Central memory CD8-positive, alpha-beta T cell (primary cell): ENCODE measurements at regions not wholly inside any gene's neighbourhood (a gene's known extent, or its start where the extent isn't known, plus 50 kb on each side); places are given as distances from the start of the nearest gene placed in this dataset.

Experiments
- ATAC-seq: fragments of 150-1000 bp; cut with Tn5 transposase; replicated peaks from 2 replicates; pipeline ENCODE4 v1.10.0; 2022; ENCODE audit warnings: mild to moderate bottlenecking, moderate FRiP score, moderate number of reproducible peaks; ENCODE audit not compliant: poor library complexity, severe bottlenecking; ENCODE audit errors: extremely low read depth
- DNase-seq, 2 donors: peaks; one replicate each; pipeline ENCODE4 v3.0.0; 2021; ENCODE audit warnings: low spot score in 2 of 2
- H3K27ac Mint-ChIP-seq: one replicate; pipeline ENCODE4 v1.8.0; 2022; ENCODE audit warnings: low read depth, mild to moderate bottlenecking, moderate library complexity, mixed read lengths
- H3K27me3 Mint-ChIP-seq: one replicate; pipeline ENCODE4 v1.8.0; 2022; ENCODE audit warnings: mixed read lengths
- H3K36me3 Mint-ChIP-seq: one replicate; pipeline ENCODE4 v1.8.0; 2022; ENCODE audit warnings: mild to moderate bottlenecking, moderate library complexity, mixed read lengths; ENCODE audit not compliant: insufficient read depth
- H3K4me1 Mint-ChIP-seq: one replicate; pipeline ENCODE4 v1.8.0; 2022; ENCODE audit warnings: mixed read lengths
- H3K4me3 Mint-ChIP-seq: one replicate; pipeline ENCODE4 v1.8.0; 2022; ENCODE audit warnings: mild to moderate bottlenecking, moderate library complexity, mixed read lengths
- H3K9me3 Mint-ChIP-seq: one replicate; pipeline ENCODE4 v1.8.0; 2022; ENCODE audit warnings: mixed read lengths

DNA sequence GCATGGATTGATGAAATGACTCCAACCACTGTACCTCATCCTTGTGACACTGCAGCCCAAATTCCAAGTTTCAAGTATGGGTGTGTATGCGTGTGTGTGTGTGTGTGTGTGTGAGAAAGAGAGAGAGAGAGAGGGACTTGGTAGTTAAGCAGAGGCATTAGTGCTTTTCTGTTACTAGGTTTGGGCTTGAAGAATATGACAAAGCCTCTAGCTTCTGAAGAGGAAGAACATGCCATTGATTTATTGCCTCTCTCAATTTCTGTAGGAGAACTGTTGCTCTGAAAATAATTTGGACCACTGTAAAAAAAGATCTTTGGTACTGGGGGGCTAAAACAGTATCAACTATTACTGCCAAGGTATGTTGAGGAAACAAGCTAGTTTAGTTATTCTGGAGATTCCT, 139.2 kb downstream of the AQP9 start:
- ATAC-seq: no peak
- Mint-ChIP-seq H3K4me3 (no peak overlapping the region), H3K9me3 (no peaks in the 10 kb centered on the region), H3K36me3 (no peaks in the 10 kb centered on the region), H3K4me1 (no peaks in the 10 kb centered on the region), H3K27me3 (peaks cover 18% of the 10 kb centered on the region), H3K27ac (no peak overlapping the region)
- DNase-seq: no peak

DNA sequence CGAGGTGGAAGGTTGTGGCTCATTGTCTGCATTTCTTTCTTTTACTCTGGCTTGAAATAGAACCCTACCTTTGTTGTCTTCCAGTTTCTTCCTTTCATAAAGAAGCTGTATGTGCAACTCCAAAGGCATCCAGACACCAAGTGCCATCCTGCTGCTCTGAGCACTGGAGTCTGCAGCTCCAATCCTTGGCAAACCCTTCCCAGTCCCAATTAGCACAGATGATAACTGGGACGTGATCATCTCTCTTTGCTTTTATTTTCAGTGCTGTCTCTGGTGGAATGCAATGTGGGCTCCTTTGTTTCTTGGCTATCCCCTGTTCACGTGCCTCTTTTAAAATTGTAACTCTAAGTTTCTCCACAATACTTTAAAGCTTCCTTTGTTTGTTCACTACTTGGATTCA, 140.9 kb downstream of the AQP9 start:
- DNase-seq (no peak), ATAC-seq (no peak)
- no peaks in the 10 kb centered on the region for H3K36me3 Mint-ChIP-seq
- no peaks in the 10 kb centered on the region for H3K9me3 Mint-ChIP-seq
- no peak overlapping the region for H3K4me3 Mint-ChIP-seq
- H3K4me1 Mint-ChIP-seq: no peaks in the 10 kb centered on the region
- H3K27ac Mint-ChIP-seq: no peak overlapping the region
- peaks cover 18% of the 10 kb centered on the region for H3K27me3 Mint-ChIP-seq

DNA sequence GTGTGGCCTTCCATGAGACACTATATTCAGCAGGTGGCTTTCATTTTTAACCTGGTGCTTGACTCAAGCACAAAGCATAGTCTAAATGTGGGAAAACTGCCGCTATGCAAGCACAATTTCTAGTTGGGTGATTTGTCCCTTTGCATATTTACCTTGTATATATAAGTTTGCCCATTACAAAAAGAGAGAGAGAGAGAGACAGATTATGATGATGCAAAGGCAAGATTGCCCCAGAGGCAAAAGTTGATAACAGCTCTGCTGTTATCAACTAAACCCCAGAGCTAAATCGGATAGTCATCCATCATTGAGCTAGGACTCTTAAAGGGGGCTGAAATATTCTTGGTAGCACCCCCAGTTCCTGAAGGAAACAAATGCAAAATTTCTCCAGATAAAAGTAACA, 141.5 kb downstream of the AQP9 start:
- ATAC-seq (no peak), DNase-seq (no peak)
- Mint-ChIP-seq H3K36me3 (no peaks in the 10 kb centered on the region), H3K9me3 (no peaks in the 10 kb centered on the region), H3K4me3 (no peak overlapping the region), H3K27ac (no peak overlapping the region), H3K27me3 (peaks cover 18% of the 10 kb centered on the region), H3K4me1 (no peaks in the 10 kb centered on the region)

DNA sequence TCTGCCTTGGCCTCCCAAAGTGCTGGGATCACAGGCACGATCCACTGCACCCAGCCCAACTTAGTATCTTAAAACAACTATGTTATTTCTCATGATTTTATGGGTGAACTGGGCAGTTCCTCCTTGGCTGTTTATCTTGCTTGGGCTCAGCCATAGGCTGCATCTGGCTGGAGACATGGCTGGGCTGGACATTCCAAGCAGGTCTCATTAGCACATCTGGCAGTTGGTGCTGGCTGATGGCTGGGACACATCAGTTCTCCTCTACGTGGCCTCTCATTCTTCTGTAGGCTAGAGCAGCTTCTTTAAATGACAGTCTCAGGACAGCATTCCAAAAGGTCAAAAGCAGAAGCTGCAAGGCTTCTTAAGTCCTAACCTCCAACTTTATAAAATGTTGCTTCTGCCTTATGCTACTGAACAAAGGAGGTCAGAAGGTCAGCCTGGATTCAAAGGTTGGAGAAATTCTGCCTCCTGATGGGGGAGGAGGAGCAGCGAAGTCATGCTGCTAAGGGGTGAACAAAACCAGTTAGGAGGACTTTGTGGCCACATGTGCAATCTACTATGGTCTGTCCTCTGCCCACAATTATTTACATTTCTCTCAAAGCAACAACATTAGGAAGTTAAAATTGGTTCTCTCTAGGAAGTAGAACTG, 144.0 kb downstream of the AQP9 start:
- H3K9me3 Mint-ChIP-seq: no peaks in the 10 kb centered on the region
- no peak overlapping the region for H3K27ac Mint-ChIP-seq
- no peaks in the 10 kb centered on the region for H3K36me3 Mint-ChIP-seq
- no peaks in the 10 kb centered on the region for H3K4me1 Mint-ChIP-seq
- no peak overlapping the region for H3K4me3 Mint-ChIP-seq
- DNase-seq: no peak
- H3K27me3 Mint-ChIP-seq: peaks cover 18% of the 10 kb centered on the region
- no peak for ATAC-seq

DNA sequence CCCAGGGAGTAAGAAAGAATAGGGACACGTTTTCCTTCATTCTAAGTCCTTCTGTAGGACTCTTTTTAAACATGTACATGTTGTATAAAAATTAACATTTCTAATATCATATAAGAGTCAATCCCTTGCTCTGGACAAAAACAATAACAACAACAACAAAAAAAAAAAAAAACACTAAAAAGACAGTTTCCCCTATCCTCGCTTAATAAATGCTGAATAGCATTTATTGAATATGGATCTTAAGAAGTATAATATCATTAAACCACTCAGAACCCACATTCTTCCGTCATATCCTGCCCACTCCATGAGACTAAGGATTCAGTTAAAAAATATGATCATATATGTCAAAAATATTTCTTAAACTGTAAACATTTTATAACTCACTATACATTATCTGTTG, 145.1 kb downstream of the AQP9 start:
- peaks cover 18% of the 10 kb centered on the region for H3K27me3 Mint-ChIP-seq
- ATAC-seq (no peak), DNase-seq (no peak)
- no peaks in the 10 kb centered on the region for H3K9me3 Mint-ChIP-seq
- H3K27ac Mint-ChIP-seq: no peak overlapping the region
- no peak overlapping the region for H3K4me3 Mint-ChIP-seq
- no peaks in the 10 kb centered on the region for H3K36me3 Mint-ChIP-seq
- H3K4me1 Mint-ChIP-seq: no peaks in the 10 kb centered on the region

DNA sequence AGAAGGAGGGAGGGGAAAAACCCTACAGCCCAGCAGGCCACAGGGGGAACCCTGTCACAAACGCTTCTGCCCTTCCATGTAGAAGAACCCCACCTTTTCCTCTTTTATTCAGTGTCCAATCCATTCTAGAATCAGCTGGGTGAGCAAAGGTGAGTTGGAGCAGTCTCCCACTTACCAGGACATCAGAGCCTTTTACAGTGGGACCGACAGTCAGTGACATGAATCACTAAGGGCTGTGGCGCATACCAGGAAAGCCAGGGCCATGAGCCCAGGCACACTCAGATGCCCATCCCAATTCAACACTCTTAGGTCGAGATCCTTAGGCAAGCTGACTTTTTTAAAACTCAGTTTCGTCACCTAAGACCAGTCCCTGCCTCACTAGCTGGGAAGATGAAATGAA, 146.1 kb downstream of the AQP9 start:
- ATAC-seq: no peak
- no peak overlapping the region for H3K27ac Mint-ChIP-seq
- no peaks in the 10 kb centered on the region for H3K36me3 Mint-ChIP-seq
- H3K4me1 Mint-ChIP-seq: no peaks in the 10 kb centered on the region
- H3K4me3 Mint-ChIP-seq: no peak overlapping the region
- H3K9me3 Mint-ChIP-seq: no peaks in the 10 kb centered on the region
- DNase-seq: no peak
- H3K27me3 Mint-ChIP-seq: peaks cover 17% of the 10 kb centered on the region

DNA sequence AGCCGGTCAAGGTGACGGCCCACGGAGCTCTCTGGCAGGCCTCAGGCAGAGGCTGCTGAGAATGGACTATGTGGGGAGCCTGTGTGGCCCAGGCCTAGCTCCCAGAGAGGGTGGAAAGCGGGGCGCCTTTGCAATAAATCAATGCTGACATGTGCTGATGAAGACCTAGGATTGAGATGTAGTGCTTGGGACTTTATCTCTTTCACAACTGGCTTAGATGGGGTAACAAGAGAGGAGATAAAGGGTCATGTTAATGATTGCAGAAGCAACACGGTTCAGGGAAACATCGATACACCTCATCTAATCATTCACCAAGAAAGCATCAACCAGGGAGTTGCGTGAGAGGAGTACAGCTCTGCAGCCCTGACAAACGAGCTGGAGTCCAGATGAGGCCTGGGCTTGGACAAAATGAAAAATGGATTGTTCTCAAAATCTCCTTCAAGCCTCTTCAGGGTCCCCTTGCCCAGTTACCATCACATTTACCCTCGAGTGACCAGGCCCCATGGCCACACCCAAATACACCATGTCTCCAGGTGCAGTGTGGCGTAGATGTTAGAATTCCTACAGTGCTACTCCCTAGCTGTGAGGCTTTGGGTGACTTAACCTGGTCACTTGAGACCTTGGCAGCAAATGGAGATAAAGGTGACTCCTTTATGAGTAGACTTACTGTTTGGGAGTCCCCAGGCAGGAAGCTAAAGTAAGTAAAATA, 146.4 kb upstream of the LIPC start:
- Mint-ChIP-seq H3K9me3 (no peaks in the 10 kb centered on the region), H3K27me3 (peaks cover 10% of the 10 kb centered on the region), H3K4me3 (no peak overlapping the region), H3K36me3 (no peaks in the 10 kb centered on the region), H3K4me1 (no peaks in the 10 kb centered on the region), H3K27ac (no peak overlapping the region)
- DNase-seq (no peak), ATAC-seq (no peak)

DNA sequence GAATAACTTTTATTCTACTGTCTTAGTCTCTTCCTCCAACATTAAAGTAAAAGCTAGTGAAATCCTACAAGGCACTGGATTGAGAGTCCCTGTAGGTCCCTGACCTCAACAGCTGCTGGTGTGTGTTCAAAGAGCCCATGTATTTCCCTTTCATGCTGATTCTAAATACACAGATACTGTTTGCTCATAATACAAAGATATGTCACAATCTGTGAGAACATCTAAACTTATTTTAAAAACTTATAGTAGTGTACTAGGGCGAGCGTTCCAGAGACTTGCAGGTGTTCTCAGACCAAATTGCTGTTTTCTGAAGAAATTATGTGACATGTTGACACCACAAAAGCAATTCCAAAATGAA, 145.9 kb upstream of the LIPC start:
- no peaks in the 10 kb centered on the region for H3K36me3 Mint-ChIP-seq
- no peak for DNase-seq
- H3K9me3 Mint-ChIP-seq: no peaks in the 10 kb centered on the region
- H3K4me1 Mint-ChIP-seq: no peaks in the 10 kb centered on the region
- H3K27ac Mint-ChIP-seq: no peak overlapping the region
- H3K27me3 Mint-ChIP-seq: peaks cover 9% of the 10 kb centered on the region
- no peak for ATAC-seq
- no peak overlapping the region for H3K4me3 Mint-ChIP-seq

DNA sequence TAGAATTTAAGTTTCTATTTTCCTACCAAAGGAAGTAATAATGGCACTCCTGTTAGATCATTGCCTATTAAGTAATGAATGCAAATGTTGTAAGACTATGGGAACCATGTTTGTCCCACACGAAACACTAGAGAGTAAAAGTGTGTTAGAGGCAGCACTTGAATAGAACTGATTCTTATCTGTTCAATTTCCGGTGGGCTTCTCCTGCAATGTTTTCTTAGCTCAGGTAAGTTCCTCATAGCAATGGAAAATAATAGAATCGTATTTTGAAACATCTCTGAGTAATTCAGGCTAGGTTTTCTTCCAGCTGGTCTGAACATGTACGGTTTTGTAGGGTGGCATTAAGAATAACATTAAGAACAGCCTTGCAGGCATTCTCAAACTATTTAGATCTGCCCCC, 145.3 kb upstream of the LIPC start:
- ATAC-seq (no peak), DNase-seq (no peak)
- no peaks in the 10 kb centered on the region for H3K9me3 Mint-ChIP-seq
- no peaks in the 10 kb centered on the region for H3K36me3 Mint-ChIP-seq
- H3K4me1 Mint-ChIP-seq: no peaks in the 10 kb centered on the region
- H3K4me3 Mint-ChIP-seq: no peak overlapping the region
- peaks cover 3% of the 10 kb centered on the region for H3K27me3 Mint-ChIP-seq
- H3K27ac Mint-ChIP-seq: no peak overlapping the region

DNA sequence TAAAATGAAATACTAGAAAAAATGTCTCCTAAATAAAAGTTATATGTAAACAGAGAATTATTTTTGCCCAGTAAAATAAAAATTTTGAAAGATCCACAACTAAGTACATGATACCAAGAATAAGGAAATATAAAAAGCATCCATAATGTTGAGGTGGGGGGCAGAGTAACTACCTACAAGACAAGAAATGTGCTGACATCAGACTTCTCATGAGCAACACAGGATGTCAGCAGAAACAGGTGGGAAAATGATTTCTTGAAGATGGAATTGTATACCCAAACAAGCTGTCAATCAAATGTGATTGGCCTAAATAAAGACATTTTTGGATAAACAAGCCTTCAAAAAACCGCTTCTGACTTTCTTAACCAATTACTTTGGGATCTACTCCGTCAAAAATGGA, 143.9 kb upstream of the LIPC start:
- Mint-ChIP-seq H3K4me1 (no peaks in the 10 kb centered on the region), H3K9me3 (no peaks in the 10 kb centered on the region), H3K27ac (no peak overlapping the region), H3K27me3 (no peaks in the 10 kb centered on the region), H3K36me3 (no peaks in the 10 kb centered on the region), H3K4me3 (no peak overlapping the region)
- DNase-seq (no peak), ATAC-seq (no peak)

DNA sequence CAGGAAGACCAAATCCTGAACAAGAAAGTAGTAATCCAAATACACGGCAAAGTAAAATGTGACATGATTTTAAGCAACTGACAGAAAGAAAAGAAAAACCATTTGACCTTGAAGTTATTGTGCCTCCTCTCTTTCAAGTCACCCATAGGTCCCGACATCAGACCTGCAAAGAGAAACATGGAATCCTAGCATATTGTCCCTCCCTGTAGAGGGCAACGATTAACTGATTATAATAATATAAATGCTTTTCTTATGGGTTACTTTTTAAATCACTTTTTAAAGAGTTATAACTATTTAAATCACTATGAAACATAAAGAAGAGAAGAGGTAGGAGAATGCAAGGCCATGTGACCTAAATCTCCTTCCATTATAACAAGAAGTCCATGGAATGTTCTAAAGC, 143.2 kb upstream of the LIPC start:
- ATAC-seq: no peak
- Mint-ChIP-seq H3K36me3 (no peaks in the 10 kb centered on the region), H3K4me1 (no peaks in the 10 kb centered on the region), H3K9me3 (no peaks in the 10 kb centered on the region), H3K27me3 (no peaks in the 10 kb centered on the region), H3K4me3 (no peak overlapping the region), H3K27ac (no peak overlapping the region)
- DNase-seq: no peak

DNA sequence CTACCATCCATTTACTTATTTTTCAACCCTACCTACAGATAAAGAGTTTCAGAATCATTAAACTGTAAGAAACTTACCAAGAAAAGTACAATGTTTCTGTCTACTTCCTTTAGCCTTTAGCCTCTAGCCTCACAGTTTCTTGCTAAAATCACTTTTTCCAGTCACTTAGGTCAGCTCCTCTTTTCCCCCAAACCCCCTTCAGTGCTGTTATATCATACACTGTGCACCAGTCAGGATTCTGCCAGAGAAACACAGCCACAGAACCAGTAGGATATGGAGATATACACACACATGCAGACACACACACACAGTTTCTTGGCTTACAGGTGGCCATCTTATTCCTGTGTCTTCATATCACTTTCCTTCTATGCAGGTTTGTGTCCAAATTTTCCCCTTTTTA, 139.9 kb upstream of the LIPC start:
- Mint-ChIP-seq H3K27me3 (no peaks in the 10 kb centered on the region), H3K9me3 (no peaks in the 10 kb centered on the region), H3K4me3 (no peak overlapping the region), H3K27ac (peak overlapping the region; percentile 17), H3K4me1 (peaks cover 12% of the 10 kb centered on the region), H3K36me3 (peaks cover 2% of the 10 kb centered on the region)
- DNase-seq (no peak), ATAC-seq (no peak)

DNA sequence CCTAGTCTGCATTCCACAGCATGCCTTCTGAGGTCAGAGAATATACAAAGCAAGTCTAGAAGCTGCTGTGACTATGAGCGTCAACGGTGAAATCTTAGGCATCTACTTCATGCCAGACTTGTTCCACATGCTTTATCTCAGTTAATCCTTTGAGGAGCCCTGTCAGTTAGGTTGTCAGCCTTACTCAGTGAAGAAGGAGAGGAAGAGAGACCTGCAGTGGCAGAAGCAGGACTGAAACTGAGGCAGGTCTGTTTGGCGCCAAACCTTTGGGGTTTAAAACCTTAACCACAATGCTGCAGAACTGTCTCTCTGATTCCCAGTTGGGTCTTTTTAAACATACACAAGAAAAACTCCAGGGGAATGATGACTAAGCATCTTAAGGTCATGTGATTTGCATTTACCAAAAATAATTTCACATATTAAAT, 139.0 kb upstream of the LIPC start:
- Mint-ChIP-seq H3K36me3 (peaks cover 2% of the 10 kb centered on the region), H3K4me1 (peaks cover 12% of the 10 kb centered on the region), H3K4me3 (no peak overlapping the region), H3K27me3 (no peaks in the 10 kb centered on the region), H3K9me3 (no peaks in the 10 kb centered on the region), H3K27ac (no peak overlapping the region)
- ATAC-seq: no peak
- no peak for DNase-seq
